ENCODE measurements at regions not wholly inside any gene's neighbourhood (a gene's known extent, or its start where the extent isn't known, plus 50 kb on each side); places are given as distances from the start of the nearest gene placed in this dataset.

GRCh38 chr2:118166242-118166641 lies 78.0 kb downstream of the INSIG2 start:
- no peak for TF ChIP-seq EZH2 (IDR thresholded peaks at IDR 0.05; ENCODE audit: insufficient read depth, low read length)
- TF ChIP-seq CTCF (IDR thresholded peaks at IDR 0.05; ENCODE audit: insufficient read depth, low read depth, low read length), result no peak
- Histone ChIP-seq H3K27me3 (ENCODE audit: insufficient read depth, low read length) (no peaks in the 10 kb centered on the region), H3K9ac (ENCODE audit: low read length) (no peak overlapping the region), H3K27ac (ENCODE audit: low read depth, low read length) (no peak overlapping the region), H3K4me1 (ENCODE audit: insufficient read depth, low read length) (no peaks in the 10 kb centered on the region), H3K4me3 (ENCODE audit: insufficient read depth, low read depth, low read length) (no peak overlapping the region), H3K9me3 (ENCODE audit: insufficient read depth, low read depth, low read length) (no peaks in the 10 kb centered on the region), H3K36me3 (ENCODE audit: insufficient read depth, low read length) (no peaks in the 10 kb centered on the region), H2AFZ (ENCODE audit: low read depth, low read length) (no peak overlapping the region), H4K20me1 (ENCODE audit: insufficient read depth, low read length) (no peaks in the 10 kb centered on the region), H3K79me2 (ENCODE audit: insufficient read depth, low read length) (no peaks in the 10 kb centered on the region), H3K4me2 (ENCODE audit: low read length) (no peak overlapping the region)
- Mint-ChIP-seq H3K4me3 (ENCODE audit: unreplicated experiment) (no peak overlapping the region), H3K27me3 (ENCODE audit: low read depth, unreplicated experiment) (no peaks in the 10 kb centered on the region), H3K9me3 (ENCODE audit: unreplicated experiment) (peaks cover 11% of the 10 kb centered on the region), H3K27ac (ENCODE audit: unreplicated experiment) (no peak overlapping the region), H3K4me1 (ENCODE audit: low read depth, unreplicated experiment) (peaks cover 2% of the 10 kb centered on the region), H3K36me3 (ENCODE audit: low read depth, unreplicated experiment) (peaks cover 5% of the 10 kb centered on the region)
- no peak for FAIRE-seq
- no peak for DNase-seq (ENCODE audit: low read depth)

- Histone ChIP-seq H3K36me3 (ENCODE audit: insufficient read depth, low read length) (no peaks in the 10 kb centered on the region), H3K4me1 (ENCODE audit: insufficient read depth, low read length) (no peaks in the 10 kb centered on the region), H3K9me3 (ENCODE audit: insufficient read depth, low read depth, low read length) (no peaks in the 10 kb centered on the region), H3K4me2 (ENCODE audit: low read length) (no peak overlapping the region), H3K27me3 (ENCODE audit: insufficient read depth, low read length) (no peaks in the 10 kb centered on the region), H2AFZ (ENCODE audit: low read depth, low read length) (no peak overlapping the region), H3K79me2 (ENCODE audit: insufficient read depth, low read length) (no peaks in the 10 kb centered on the region), H3K27ac (ENCODE audit: low read depth, low read length) (no peak overlapping the region), H3K4me3 (ENCODE audit: insufficient read depth, low read depth, low read length) (no peak overlapping the region), H4K20me1 (ENCODE audit: insufficient read depth, low read length) (no peaks in the 10 kb centered on the region), H3K9ac (ENCODE audit: low read length) (no peak overlapping the region)
- Mint-ChIP-seq H3K4me3 (ENCODE audit: unreplicated experiment) (no peak overlapping the region), H3K36me3 (ENCODE audit: low read depth, unreplicated experiment) (peaks cover 5% of the 10 kb centered on the region), H3K4me1 (ENCODE audit: low read depth, unreplicated experiment) (peaks cover 2% of the 10 kb centered on the region), H3K27ac (ENCODE audit: unreplicated experiment) (no peak overlapping the region), H3K27me3 (ENCODE audit: low read depth, unreplicated experiment) (no peaks in the 10 kb centered on the region), H3K9me3 (ENCODE audit: unreplicated experiment) (peaks cover 11% of the 10 kb centered on the region)
- FAIRE-seq (no peak), DNase-seq (ENCODE audit: low read depth) (no peak)
- TF ChIP-seq EZH2 (IDR thresholded peaks at IDR 0.05; ENCODE audit: insufficient read depth, low read length) (no peak), CTCF (IDR thresholded peaks at IDR 0.05; ENCODE audit: insufficient read depth, low read depth, low read length) (no peak)
Observed at GRCh38 chr2:118165595-118165994, 77.3 kb downstream of the INSIG2 start.
